Left kidney (tissue), 1 donor: ENCODE measurements at regions not wholly inside any gene's neighbourhood (a gene's known extent, or its start where the extent isn't known, plus 50 kb on each side); places are given as distances from the start of the nearest gene placed in this dataset.

ENCODE experiments used
- DNase-seq: peaks from one replicate; pipeline ENCODE4 v3.0.0-alpha.2; 2013

GRCh38 chr3:10764259-10765051 is 51.6 kb upstream of the SLC6A11 start:
- DNase-seq: no peak

GRCh38 chr3:10766049-10766705 is 49.9 kb upstream of the SLC6A11 start:
- no peak for DNase-seq
